Midbrain (tissue), 1 donor: ENCODE measurements at regions not wholly inside any gene's neighbourhood (a gene's known extent, or its start where the extent isn't known, plus 50 kb on each side); places are given as distances from the start of the nearest gene placed in this dataset.

Source experiments
- DNase-seq: peaks from one replicate; lab custom pipeline; 2025; lab: John Stamatoyannopoulos, UW

GRCh38 chr14:34243401-34243800 is 218.6 kb downstream of the SPTSSA start:
- no peak for DNase-seq

GRCh38 chr14:34243001-34243400 is 219.0 kb downstream of the SPTSSA start:
- no peak for DNase-seq

GRCh38 chr14:34241185-34241711 is 220.8 kb downstream of the SPTSSA start:
- DNase-seq: no peak

- no peak for DNase-seq
Measured at GRCh38 chr14:34238610-34239009, 223.4 kb downstream of the SPTSSA start.

GRCh38 chr14:34237677-34238076 is 224.4 kb downstream of the SPTSSA start:
- DNase-seq: no peak

GRCh38 chr14:34237081-34237480 is 225.0 kb downstream of the SPTSSA start:
- DNase-seq: no peak

GRCh38 chr14:34235643-34236300 is 226.3 kb downstream of the SPTSSA start:
- DNase-seq: no peak

- no peak for DNase-seq
Measured at GRCh38 chr14:34234258-34234657, 227.8 kb downstream of the SPTSSA start.

GRCh38 chr14:34233619-34234018 is 228.4 kb downstream of the SPTSSA start:
- no peak for DNase-seq

- DNase-seq: no peak
Measured at GRCh38 chr14:34232790-34233189, 229.2 kb downstream of the SPTSSA start.

- no peak for DNase-seq
Measured at GRCh38 chr14:34231626-34232025, 230.4 kb downstream of the SPTSSA start.

- DNase-seq: no peak
Measured at GRCh38 chr14:34229140-34229539, 232.9 kb downstream of the SPTSSA start.

GRCh38 chr14:34228650-34228976 is 233.4 kb downstream of the SPTSSA start:
- no peak for DNase-seq

- DNase-seq: peak; percentile 81
Measured at GRCh38 chr14:34227834-34228649, 234.0 kb downstream of the SPTSSA start.

- DNase-seq: no peak
Measured at GRCh38 chr14:34224221-34224620, 237.8 kb downstream of the SPTSSA start.

GRCh38 chr14:34223373-34224148 is 238.5 kb downstream of the SPTSSA start:
- no peak for DNase-seq

GRCh38 chr14:34222867-34223266 is 239.2 kb downstream of the SPTSSA start:
- no peak for DNase-seq

GRCh38 chr14:34222122-34222521 is 239.9 kb downstream of the SPTSSA start:
- no peak for DNase-seq

- DNase-seq: no peak
Measured at GRCh38 chr14:34220921-34221320, 241.1 kb downstream of the SPTSSA start.

- DNase-seq: no peak
Measured at GRCh38 chr14:34220378-34220706, 241.7 kb downstream of the SPTSSA start.

GRCh38 chr14:34219661-34220377 is 242.2 kb downstream of the SPTSSA start:
- no peak for DNase-seq

- no peak for DNase-seq
Measured at GRCh38 chr14:34218881-34219280, 243.2 kb downstream of the SPTSSA start.
